Glomerular visceral epithelial cell (primary cell): ENCODE measurements at regions not wholly inside any gene's neighbourhood (a gene's known extent, or its start where the extent isn't known, plus 50 kb on each side); places are given as distances from the start of the nearest gene placed in this dataset.
"Not testable (repeated sequence)": the region's sequence is repeated elsewhere in the genome, so short reads cannot be mapped to it uniquely, and the experiment has no call there.

Source experiments
- DNase-seq: peaks from one replicate; pipeline ENCODE4 v3.0.0-alpha.2; 2016; ENCODE audit errors: extremely low spot score

DNA sequence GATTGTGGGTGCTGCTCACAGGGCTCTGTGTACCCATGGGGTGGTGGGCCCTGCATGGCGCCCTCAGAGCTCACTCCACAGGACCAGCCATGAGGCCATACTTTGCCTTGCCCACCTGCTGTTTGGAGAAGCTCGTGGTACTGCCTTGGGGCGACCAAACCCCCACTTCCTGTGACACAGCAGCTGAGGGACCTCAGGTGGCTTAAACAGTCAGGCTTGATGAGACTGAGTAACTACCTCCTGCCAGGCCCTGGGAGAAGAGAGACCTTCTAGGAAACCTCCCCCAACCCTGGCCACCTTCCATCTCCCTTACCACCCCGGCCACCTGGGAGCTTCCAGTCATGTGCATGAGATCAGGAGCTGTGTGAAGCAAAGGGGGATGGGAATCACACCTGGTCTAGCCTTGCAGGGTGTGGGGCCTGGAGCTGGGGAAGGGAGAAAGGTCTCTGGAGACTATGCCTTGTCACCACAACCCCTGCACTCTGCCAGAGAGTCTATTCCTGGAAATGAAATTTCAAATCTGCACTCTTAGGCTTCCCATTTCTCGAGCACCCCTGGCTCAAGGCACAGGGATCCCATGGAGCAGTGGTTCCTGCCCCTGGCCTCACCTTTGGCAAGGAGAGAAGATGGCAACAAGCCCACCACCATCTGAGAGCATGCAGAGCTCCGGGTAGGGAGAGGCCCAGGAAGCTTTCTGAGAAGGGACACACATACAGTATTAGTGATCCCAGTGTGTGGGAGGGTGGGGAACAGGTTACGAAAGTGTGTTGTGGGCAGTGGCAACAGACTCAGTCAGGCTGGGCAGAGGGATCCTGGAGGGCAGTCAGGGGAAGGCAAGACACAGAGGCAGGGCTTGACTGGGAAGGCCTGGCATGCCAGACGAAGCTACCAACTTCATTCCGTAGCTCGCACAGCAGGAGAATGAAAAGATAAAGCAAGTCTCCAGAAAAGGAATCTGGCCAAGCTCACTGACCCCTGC lies 125.0 kb downstream of the URI1 start:
- no peak for DNase-seq

DNA sequence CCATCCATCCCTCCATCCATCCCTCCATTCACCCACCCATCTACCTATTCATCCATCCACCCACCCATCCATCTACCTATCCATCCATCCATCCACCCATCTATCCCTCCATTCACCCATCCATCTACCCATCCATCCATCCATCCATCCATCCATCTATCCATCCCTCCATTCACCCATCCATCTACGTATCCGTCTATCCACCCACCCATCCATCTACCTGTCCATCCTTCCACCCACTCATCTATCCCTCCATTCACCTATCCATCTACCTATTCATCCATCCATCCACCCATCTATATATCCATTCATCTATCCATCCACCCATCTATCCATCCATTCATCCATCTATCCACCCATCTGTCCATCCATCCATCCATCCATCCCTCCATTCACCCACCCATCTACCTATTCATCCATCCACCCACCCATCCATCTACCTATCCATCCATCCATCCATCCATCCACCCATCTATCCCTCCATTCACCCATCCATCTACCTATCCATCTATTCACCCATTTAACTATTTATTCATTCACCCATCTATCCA lies 126.0 kb downstream of the URI1 start:
- DNase-seq = not testable (repeated sequence)

DNA sequence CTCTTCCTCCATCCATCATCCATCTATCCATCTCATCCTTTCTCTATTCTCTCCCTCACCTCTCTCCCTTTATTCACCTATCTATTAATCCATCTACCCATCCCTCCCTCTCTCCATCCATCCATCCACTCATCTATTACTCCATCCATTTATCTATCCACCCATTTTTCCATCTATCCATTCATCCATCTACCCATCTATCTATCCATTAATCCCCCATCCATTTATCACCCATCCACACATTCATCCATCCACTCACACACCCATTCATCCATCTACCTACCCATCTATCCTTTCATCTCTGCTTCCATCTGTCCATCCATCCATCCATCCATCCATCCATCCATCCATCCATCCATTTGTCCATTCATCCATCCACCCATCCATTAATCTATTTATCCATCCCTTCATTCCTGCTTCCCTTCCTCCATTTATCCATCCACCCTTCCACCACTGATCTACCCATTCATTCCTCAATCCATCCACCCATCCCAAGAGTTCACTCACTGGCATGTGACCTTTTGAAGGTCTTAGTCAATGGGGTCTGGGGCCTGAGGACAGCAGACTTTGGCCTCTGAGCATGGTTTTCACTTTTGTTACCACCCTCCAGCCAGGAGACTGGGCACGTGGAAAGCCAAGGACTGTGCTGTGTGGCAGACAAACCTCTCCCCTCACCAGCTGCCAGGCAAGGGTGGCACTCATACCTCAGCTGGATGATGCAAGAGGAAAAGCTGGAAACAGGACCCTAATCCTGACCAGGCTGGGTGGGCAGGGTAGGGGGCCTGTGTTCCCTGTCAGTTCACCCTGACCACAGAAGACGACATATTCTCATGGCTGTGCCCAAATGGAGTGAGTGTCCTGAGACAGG lies 126.7 kb downstream of the URI1 start:
- DNase-seq = no peak

DNA sequence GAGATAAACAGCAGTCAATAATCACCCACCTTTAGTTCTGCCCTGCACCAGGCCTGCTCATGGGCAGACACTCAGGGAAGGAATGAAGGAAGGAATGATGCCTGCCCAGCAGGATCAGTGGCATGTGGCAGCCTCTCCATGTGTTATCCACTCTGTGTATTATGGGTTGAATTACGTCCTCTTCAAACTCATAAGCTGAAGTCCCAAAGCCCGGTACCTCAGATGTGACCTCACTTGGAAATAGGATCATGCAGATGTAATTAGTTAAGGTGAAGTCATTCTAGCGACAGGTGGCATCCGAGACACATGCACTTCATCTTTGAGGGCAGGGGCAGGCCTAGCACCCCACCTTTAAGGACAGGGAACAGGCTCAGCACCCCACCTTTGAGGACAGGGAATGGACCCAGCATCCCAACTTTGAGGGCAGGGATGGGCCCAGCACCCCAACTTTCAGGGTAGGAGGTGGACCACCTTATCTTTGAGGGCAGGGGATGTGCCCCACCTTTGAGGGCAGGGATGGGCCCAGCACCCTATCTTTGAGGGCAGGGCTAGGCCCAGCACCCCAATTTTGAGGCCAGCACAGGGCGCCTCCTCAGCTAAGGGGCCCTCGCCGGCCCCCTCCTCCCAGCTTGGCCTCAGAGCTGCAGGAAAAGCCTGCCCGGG lies 127.6 kb downstream of the URI1 start:
- DNase-seq = no peak

DNA sequence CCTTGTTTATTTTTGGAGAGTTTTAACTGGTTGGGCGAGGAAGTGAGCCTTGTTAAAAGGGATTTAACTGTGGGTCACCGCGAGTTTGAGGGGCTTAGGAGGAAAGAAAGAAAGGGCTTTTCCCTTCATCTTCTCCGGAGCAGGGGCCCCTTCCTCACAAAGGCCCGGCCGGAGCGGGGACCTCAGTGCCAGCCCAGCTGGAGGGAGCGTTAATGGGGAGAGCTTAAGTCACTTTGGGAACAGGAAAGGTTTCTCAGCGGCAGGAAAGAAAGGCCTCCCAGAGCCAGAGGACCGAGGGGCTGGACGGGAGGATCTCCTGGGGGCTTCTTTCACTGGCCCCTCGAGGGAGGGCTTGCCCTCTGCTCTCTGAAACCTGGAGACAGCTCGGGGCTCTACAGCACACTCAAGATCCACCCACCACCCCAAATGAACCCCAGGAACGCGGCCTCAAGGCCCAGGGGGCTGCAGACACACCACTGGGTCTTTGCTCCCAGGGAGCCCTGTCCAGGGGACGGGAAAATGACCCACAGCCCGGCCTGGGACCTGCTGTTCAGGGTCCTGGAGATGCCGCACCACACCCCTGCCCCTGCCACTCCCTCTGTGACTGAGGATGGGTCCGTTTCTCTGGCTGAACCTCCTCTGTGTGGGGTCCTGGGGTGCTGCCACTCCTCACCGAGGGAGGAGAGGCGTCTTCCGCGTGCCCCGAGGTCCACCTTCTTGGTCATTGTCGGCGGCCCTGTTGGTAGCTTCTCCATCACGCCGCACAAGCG lies 128.3 kb downstream of the URI1 start:
- no peak for DNase-seq

DNA sequence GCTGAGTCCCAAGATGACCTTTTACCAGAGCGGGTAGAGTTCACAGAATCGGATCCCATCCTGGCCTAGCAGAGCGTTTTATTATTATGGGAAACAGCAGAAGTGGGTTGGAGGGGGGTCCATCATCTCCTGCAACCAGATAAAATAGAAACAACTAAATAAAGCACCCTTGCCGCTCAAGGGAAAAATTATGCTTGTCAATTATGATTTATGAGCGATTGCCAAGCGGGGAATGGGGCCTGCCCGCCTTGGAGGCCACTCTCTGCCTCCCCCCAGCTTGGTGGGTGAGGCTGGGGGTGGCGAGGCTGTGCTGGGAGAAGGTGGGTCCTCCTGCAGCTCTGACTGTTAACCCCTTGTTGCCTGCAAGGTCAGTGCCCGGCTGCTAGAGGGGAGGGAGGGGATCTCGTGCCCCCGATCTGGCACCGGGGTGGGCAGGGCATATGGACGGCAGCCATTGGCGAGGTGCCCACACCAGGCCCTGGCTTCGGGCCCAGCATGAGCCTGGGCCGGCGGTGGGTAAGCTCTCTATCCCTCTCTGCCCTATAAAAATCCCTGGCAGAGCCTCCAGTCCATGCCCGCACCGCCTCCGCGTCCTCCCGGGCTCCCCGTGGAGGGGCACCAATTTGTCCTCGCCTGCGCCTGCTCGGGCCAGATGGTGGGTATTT lies 129.1 kb downstream of the URI1 start:
- DNase-seq = no peak

DNA sequence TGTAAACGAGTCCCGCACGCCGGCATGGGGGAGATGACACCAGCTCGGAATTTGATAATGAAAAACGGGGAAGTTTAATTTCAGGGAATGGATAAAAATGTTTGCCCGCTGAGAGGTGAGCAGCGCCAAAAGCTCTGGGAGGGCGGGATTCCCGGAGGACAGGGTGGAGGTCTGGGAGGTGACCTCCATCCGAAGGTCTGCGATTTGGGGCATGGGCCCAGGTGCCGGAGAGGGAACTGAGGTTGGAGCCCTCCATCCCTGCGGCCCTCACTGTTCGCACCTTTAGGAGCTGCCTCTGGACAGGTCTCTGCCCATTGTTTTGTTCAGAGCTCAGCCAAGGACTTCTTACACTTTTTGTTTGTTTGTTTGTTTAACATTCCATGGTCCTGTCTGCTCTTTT lies 129.8 kb downstream of the URI1 start:
- DNase-seq = no peak

DNA sequence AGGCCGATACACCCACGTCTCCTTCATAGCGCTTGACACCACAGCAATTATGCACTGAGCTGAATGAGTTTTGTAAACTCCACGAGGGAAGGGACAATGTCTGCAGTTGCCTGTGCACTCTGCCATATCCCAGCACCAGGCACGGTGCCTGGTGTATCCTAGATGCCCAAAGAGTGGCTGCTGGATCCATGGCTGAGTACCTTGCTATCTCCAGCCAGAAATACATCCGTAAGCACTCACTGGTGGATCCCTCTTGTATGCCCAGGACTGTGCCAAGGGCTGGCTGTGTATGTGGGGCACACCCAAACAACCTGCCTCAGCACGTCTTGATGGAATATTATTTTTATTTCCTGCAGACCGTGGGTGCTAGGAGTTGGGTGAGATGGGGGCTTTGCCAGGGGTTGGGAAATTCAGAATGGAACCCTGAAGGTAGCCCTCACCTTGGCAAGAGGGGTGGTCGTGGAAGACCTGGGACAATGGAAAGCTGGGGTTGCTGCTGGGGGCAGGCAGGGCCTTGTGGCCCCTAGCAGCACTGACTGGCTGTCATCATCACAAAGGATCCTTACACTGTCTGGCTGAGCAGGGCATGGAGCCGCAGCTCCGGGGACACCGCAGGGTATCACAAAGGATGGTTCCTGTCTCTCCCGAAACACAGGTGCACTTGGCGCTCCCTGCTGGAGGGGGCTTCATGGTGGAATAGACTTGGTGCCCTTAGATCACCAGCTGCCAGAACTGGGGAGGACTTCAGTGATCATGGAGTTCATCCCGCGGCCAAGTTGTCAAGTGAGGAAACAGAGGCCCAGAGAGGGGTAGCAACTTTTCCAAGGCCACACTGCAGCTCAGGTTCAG lies 131.3 kb downstream of the URI1 start:
- no peak for DNase-seq

DNA sequence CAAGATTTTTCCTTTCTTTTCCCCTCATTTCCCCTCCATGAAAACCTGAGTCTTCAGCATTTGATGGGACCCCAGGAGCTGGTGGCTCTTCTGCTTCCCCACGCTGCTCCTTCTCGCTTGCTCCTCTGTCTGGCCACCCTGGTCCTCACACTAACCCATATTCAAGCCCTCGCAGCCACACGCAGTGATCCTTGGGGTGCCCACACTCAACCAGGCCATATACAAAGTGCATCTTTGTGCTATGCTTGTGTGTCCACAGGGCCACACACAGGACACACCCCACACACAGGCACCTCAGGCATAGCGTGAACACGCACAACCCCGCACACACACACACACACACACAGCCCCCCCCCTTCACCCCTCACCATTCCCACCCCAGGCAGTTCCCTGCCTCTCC lies 132.1 kb downstream of the URI1 start:
- no peak for DNase-seq

DNA sequence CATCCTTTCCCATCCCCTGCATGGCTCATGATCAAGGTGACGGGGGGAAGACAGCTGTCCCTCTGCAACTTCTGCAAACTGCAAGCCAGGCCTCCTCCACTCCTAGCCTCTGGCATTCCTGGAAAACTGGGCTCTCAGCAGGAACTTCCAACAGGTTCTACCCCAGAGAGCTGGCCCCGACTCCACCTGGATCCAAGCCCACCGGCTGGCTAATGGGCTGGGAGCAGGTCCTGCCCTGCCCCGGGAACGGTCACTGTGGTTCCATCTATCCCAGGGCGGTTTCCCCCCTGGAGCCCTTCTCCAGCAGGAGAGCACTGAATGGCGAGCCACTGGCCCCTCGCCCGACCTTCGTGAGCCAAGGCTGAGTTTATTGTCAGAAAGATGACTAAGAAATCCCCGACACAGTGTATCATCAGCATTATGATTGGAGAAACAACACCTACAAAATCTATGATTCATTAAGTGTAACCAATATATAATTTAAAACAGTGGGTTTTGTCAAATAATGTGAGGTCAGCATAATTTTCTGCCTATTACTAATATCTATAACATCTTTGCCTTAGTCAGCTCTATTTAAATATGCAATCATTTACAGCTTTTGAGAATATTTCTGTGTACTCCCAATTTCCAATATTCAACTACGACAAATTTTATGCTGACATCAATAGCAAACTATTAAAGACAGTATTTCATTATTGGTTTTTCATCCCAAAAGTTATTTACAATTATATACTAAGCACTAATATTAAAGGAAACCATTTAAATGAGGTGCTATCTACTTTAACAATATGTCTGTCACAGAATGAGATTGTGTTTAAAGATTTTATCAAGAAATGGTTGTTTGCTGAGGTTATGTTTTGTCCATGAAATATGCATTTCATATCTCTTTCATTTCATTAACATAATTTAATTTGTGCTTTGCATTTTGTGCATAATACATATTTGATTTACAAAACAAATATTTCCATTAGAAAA lies 133.0 kb downstream of the URI1 start:
- DNase-seq = no peak

DNA sequence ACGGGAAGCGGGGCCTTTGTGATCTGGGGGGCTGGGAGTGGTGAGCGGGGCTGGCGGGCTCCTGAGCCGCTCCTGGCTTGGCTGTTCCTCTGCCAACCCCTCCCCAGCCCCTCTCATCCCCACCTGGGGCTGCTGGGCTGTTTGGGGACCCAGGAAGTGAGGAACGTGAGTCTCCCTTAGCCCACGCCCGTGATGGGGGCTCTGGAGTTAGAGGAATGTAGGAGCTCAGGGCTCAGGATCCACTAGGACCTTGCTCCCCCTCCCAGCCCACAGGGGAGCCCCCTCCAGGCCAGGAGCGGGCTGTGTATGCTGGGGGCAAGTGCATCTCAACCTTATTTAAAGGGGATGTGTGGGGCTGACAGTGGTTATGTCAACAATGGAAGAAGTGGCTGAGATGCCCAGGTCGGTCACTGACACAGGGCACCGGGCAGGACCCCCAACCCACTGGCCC lies 134.1 kb downstream of the URI1 start:
- no peak for DNase-seq

DNA sequence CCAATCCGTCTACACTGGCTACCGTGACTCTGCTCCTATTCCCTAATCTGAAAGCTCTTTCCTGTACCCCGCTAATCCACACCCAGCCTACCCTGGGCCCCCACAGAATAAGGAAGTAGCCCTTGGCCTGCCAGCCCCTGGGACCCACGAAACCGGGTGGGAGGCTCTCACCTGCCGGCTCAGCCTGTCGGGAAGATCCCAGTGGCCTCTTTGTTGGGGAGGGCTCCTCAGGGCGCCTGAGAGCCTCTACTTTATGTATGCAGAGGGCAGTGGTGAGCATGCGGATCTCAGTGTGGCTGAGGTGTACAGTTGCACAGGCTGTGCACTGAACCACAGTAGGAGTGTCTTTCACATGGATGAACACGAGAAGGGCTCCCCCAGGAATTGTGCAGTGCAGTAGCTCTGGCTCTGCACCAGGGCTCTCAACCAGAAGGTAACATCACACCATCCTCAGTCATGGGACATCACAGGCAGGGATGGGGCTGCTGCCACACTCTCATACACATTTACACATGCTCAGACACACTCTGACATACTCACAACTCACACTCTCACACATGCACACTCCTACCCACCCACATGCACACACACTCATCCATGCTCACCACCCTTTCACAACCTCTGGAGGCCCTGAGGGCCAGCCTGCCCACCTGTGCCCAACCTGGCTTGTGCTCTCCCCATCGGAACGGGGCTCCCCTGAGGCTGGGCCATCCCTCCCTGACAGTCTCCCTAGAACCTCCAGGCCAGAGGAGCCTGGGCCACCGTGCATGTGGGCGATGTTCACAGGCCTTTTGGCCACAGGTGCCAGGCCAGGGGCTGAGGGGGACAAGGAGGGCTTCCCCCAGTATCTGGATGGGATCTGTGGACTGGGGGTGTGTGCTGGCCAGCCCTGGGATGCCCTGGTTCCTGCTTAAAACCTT lies 135.0 kb downstream of the URI1 start:
- DNase-seq = no peak

DNA sequence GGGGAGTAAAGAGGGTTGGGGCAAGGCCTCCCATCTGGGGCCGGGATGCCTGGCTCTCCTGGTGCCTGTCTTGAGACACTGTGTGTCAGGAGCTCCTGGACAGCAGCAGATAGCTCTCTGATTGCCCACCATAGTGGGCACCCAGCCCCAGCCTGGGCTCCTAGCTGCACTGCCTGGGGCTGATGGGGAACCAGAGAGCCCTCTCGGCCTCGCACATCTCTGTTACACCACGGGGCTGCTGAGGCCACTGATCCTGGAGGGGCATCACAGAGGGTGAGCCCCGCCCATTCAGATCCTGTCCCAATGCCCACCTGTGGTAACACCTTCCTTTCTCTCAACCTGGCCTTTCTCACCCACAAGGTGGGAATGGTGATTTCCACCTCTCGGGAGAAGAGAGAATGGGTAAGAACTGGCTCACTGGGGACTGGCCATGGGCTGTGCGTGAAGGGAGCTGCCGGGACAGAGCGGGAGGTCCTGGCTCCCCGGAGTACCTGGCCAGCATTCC lies 135.9 kb downstream of the URI1 start:
- no peak for DNase-seq

DNA sequence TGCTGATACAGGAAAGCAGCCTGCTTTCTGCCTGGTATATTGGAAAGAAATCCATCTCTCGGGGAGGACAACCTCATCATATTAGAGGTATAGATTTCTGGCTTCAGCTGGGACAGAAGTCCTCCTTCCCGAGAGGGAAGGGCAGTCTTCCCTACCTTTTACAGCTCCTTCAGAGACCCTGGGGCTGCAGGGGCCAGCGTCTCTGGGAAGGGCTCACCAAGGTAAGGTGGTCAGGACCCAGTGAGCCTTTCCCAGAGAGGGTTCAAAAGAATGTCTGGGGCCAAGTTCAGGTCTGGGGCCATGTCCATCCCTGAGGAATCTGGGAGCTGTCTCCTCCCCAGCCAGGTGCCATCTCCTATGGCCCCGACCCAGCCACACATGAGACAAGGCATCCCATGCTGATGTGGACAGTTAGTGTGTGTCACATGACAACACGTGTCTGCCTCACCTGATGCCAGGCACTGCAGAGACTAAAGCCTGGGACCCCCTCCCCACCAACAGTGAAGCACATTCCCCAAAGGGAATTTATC lies 136.4 kb downstream of the URI1 start:
- DNase-seq = no peak

DNA sequence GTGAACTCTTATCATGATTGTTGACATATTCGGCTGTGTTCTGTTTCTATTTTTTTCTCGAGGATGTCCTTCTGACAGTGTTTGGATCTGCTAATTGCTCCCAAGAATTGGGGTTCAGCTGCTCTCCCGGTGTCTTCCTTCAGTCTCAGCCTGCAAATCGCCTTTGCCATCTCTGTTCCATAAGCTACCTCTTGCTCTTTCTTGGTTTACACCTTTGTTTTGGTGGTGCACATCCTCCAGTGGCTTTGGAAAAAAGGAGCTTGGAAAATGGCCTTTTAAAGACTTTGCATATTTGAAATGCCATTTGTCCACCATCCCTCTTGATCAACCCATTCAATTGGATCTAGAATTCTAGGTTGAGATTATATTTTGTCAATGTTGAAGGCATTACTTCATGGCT lies 137.2 kb downstream of the URI1 start:
- no peak for DNase-seq

DNA sequence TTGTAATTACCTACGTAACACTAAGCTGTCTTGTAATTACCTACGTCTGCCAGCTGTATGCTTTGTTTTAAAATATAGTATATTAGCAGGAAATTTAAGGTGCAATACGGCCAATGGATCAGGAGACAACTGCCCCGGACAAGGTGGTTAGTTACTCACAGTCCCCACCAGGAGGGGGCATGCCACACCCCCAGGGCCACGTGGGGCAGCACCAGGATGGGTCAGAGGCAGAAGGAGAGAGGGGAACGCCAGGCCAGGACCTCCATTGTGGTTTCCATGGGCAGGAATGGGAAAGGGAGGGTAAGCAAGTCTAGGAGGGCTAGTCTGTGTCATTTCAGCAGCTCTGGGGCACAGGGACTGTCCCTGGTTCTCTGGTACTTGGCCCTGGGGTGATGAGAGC lies 140.1 kb downstream of the URI1 start:
- DNase-seq = no peak

DNA sequence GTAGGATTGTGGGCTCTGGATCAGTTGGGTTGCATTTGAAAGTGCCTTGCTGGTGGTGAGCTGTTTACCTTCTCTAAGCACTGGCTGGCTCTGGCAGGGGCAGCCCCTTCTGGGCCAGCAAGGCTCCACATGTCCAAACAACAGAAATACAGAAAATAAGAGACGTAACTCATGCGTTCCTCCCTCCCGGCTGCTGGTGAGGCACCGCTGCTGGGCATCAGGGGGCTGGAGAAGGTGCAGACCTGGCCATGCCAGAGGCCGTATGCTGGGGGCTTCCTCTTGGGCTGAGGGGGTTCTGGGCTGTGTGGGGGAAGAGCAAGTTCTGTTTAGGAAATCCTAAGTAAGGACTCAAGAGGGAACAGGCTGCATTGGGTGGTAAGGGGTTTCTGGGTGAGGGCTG lies 140.6 kb downstream of the URI1 start:
- DNase-seq = no peak
